Activated CD4-positive, alpha-beta T cell treated with anti-CD3 and anti-CD28 coated beads for 4 hours (primary cell): ENCODE measurements at regions not wholly inside any gene's neighbourhood (a gene's known extent, or its start where the extent isn't known, plus 50 kb on each side); places are given as distances from the start of the nearest gene placed in this dataset.
"Not testable (repeated sequence)": the region's sequence is repeated elsewhere in the genome, so short reads cannot be mapped to it uniquely, and the experiment has no call there.

Experiments
- DNase-seq, 2 donors: peaks; one replicate each; pipeline ENCODE4 v3.0.0-alpha.2; 2020

- DNase-seq = no peak
These were observed 626.3 kb upstream of the CCNG1 start for GRCh38 chr5:162811071-162811470.

GRCh38 chr5:162816816-162817215 is 620.6 kb upstream of the CCNG1 start:
- DNase-seq = no peak

- DNase-seq = no peak
These were observed 620.0 kb upstream of the CCNG1 start for GRCh38 chr5:162817364-162817763.

GRCh38 chr5:162821664-162822063 is 615.7 kb upstream of the CCNG1 start:
- not testable (repeated sequence) for DNase-seq

DNA sequence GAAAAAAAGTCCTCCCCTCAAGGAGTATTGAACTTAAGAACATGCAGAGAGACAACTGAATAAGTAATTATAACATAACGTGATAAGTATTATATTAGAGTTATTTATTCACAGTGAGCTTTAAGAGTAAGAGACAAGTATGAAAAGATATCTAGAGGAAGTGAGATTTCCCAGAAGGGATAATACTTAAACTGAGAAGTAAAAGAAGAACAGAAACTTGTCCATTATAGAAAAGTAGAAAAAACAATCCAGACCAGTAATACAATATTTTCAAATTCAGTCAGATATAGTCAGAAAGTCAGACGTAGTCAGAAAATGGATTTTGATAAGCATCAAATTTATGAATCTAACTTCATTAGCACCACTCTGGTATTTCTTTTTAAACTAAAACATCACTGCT is 613.0 kb upstream of the CCNG1 start:
- DNase-seq = no peak

- no peak for DNase-seq
These were observed 600.2 kb upstream of the CCNG1 start for GRCh38 chr5:162837155-162837554.

- DNase-seq = no peak
These were observed 594.7 kb upstream of the CCNG1 start for GRCh38 chr5:162842727-162843126.

GRCh38 chr5:162852134-162852533 is 585.3 kb upstream of the CCNG1 start:
- DNase-seq = no peak

- DNase-seq = no peak
These were observed 578.6 kb upstream of the CCNG1 start for GRCh38 chr5:162858770-162859169.

DNA sequence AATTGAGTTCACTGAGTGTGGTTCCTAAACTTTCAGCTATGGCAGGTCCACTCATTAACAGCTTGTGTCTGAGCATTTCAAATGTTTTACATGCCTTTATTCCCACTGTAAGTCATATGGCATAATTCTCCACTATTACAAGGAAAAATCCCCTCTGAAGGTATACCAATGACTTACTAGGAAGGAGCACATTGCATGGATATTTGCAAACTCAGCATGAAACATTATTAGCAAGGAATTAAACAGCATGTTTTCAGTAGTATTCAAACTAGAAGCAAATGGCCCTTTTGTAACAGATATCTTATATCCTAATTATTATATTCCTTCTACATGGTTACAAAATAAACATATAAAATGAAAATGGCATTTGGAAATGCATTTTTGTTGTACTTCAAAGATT is 566.4 kb upstream of the CCNG1 start:
- no peak for DNase-seq

GRCh38 chr5:162882629-162883028 is 554.8 kb upstream of the CCNG1 start:
- DNase-seq = no peak

GRCh38 chr5:162886717-162887116 is 550.7 kb upstream of the CCNG1 start:
- DNase-seq = no peak

DNA sequence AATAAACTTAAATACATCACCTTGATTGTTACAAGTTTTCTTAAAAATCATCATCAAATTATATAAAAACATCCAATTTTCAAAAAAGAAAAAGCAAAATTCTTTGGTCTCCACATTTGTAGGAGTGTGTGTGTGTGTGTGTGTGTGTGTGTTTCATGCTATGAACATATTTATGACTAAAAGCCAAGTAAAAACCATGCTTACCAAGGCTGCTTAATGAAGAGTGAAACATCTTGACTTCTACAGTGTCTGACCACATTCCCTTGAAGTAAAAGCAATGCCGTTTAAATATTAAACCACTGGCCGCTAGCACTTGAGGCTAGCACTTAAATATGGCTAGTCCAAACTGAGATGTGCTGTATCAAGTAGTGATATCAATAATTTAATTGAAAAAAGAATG is 549.1 kb upstream of the CCNG1 start:
- no peak for DNase-seq

- no peak for DNase-seq
These were observed 525.5 kb upstream of the CCNG1 start for GRCh38 chr5:162911873-162912272.

- DNase-seq = no peak
These were observed 521.0 kb upstream of the CCNG1 start for GRCh38 chr5:162916368-162916767.

DNA sequence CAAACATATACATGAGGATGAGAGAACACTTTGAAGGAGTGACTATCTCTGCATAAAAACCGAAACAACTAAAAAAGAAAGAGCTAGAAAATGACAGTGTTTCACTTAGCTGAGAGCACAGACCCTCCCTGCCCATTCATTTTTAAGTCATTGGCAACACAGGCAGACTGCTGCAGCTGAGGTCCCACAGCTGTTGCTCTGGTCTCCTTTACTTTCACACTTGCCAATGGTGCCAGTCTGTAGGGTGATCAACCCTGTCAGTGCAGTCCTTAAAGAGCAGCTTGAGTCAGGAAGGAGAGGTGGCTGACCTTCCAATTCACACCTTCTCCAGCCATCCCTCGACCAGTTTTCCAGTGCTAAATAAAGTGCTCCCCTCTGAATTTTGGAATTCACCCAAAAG is 508.3 kb upstream of the CCNG1 start:
- no peak for DNase-seq

- no peak for DNase-seq
These were observed 505.9 kb upstream of the CCNG1 start for GRCh38 chr5:162931501-162931900.

DNA sequence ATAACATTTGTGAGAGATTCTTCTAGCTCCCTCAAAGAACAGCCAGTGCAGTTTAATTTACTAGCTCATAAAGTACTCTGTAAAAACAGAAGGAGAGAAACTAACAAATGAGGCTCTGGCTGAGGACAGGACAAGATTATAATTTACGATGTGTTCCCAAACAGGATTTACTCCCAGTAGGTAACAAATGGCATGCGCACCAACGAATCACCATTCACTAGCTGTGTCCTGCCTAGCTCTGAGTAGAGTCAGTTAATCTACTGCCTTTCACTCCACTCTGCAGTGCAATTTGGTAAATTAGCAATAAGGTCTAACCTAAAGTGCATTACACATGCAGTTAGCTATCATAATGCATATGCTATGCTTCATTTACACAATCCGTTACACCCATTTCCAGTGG is 497.4 kb upstream of the CCNG1 start:
- no peak for DNase-seq

DNA sequence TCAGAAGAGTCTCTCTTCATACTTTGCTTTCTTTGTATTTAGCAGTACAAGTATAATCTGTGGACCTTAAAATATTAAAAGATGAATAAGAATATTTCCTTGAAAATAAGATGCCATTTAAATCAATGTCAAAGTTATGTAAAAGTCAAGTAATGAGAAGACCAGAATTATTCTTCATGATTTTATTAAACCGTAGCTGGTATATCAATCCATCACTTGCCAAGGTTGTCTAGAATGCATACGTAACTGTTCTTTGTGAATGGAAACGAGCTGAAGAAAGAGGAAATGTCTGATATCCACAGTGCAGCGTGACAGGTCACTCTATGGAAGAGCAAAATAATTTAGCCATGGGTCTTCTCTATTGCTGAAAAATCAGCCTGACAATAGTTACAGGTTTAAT is 488.7 kb upstream of the CCNG1 start:
- no peak for DNase-seq

DNA sequence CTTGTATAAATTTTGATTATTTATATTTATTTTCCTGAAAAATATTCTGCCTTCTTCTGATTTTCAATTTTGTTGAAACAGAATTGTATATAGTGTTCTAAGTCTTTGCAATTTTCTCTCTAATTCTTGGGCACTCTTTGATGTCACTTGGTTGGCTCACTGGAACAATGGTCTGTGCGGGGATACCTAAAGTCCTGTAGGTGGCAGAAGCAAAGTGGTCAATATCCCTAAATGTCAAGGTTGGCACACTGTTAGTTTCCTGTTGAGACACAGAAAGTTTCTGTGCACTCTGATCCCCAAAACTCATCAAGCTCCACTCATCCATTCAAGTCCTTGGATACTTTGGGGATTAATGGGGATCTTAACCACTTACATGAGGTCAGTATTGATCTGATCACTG is 480.8 kb upstream of the CCNG1 start:
- no peak for DNase-seq

- DNase-seq = not testable (repeated sequence)
These were observed 473.3 kb upstream of the CCNG1 start for GRCh38 chr5:162964144-162964543.

DNA sequence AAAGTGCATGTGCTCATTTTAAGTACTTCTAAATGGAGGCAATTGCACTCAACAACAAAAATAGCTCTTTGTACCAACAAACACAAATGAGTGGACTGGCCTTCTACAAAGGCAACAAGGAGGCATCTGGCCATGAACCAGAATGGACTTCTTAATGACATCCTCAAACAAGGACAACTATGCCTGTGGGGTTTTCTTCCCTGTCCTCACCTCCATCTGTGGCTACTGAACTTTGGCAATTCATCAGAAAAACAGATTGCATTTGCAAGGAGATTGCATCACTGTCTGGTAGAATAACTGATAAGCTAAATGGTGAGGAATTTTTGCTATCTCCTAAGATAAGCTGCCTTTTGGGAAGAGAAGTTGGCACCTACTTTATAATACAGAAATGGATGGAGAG is 447.3 kb upstream of the CCNG1 start:
- DNase-seq = no peak

DNA sequence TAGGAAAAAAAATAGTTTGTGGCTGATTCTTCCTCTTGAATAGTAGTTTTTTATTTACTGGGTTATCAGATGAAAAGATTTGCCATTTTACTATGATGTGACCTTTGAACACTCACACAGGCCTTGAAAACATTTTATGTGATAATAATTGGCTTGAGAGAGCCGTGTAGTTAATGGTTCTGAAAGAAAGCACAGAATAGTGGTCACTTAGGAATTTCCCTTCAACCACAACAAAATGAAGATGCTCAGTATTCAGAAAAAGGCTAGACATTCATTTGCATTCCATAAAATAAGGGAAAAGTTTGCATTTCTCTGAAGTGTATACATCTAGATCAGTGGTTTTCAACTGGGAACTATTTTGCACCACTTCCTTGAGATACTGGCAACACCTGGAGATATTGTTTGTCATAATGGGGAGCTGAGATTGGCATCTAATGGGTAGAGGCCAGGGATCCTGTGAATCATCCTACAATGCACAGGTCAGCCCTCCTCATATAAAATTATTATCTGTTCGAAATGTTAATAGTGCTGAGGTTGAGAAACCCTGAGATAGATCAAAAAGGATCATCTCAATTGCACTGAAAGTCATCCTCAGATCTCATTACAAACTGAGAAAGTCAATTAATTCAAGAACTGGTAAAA is 446.4 kb upstream of the CCNG1 start:
- DNase-seq = no peak

GRCh38 chr5:162995568-162995967 is 441.8 kb upstream of the CCNG1 start:
- DNase-seq = no peak

- DNase-seq = no peak
These were observed 441.3 kb upstream of the CCNG1 start for GRCh38 chr5:162996053-162996452.

DNA sequence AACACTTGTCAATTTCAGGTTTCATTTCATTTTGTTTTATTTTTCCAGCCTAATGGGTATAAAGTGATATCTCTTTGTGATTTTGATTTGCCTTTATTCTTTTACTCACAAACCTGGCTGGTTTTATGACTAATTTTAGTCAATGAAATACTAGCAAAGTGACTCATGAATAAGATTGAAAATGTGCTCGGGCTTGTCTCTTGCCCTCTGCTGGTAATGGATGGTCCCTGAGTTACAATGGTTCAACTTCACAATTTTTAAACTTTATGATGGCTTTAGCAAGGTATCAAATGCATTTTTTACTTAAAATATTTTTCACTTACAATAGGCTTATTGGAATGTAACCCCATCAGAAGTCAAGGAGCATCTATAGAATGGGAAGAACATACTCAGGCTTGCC is 431.4 kb upstream of the CCNG1 start:
- no peak for DNase-seq
